SK-N-SH (cell line): ENCODE measurements at regions not wholly inside any gene's neighbourhood (a gene's known extent, or its start where the extent isn't known, plus 50 kb on each side); places are given as distances from the start of the nearest gene placed in this dataset.

Experiments used
- CTCF ChIA-PET: fragments of 300-600, 350-600 bp; formaldehyde crosslinking; extraction: SDS; loops from one replicate; lab custom pipeline; 2021; lab: Yijun Ruan, JAX
- POLR2A ChIA-PET: fragments of 350-600 bp; sonication (Branson Sonifier 250); formaldehyde crosslinking; extraction: SDS; loops from one replicate; lab custom pipeline; 2020; ENCODE audit warnings: antibody characterized with exemption, inconsistent platforms; lab: Yijun Ruan, JAX
- DNase-seq: peaks from one replicate; pipeline ENCODE4 v3.0.0; 2012
- H2AFZ ChIP-seq: fragments of 200-600 bp; sonication (generic); 2 replicates; pipeline ENCODE4 v1.8.1; 2016; ENCODE audit warnings: antibody characterized with exemption, mild to moderate bottlenecking, low read depth
- H3F3A ChIP-seq: fragments of 200-600 bp; sonication (generic); replicated peaks from 2 replicates; pipeline ENCODE3; 2016; ENCODE audit warnings: antibody characterized with exemption, mild to moderate bottlenecking; ENCODE audit not compliant: insufficient read depth
- H3K27ac ChIP-seq, 2 experiments: fragments of 200-500 bp in 1 of 2; fragments of 200-600 bp in 1 of 2; sonication (Bioruptor generic) in 1 of 2; sonication (generic), shearing (Covaris generic) in 1 of 2; 2 replicates each; pipeline versions ENCODE4 v1.5.1 to v1.6.1; 2014 to 2016; ENCODE audit warnings: low read depth in 2 of 2, inconsistent platforms in 1 of 2, low read length in 1 of 2, mild to moderate bottlenecking in 1 of 2, mixed read lengths in 1 of 2
- H3K27me3 ChIP-seq: fragments of 200-600 bp; sonication (generic), shearing (Covaris generic); 2 replicates; pipeline ENCODE4 v1.6.1; 2016; ENCODE audit warnings: mixed run types; ENCODE audit not compliant: insufficient read depth
- H3K36me3 ChIP-seq, 2 experiments: fragments of 200-500 bp in 1 of 2; fragments of 200-600 bp in 1 of 2; sonication (Bioruptor generic) in 1 of 2; sonication (generic) in 1 of 2; replicated peaks in 1 of 2; 2 replicates each; pipeline versions ENCODE3 to v1.5.1; 2014 to 2016; ENCODE audit warnings: low read length in 1 of 2, mild to moderate bottlenecking in 1 of 2; ENCODE audit not compliant: insufficient read depth in 2 of 2, control insufficient read depth in 1 of 2
- H3K4me1 ChIP-seq, 2 experiments: fragments of 200-500 bp in 1 of 2; fragments of 200-600 bp in 1 of 2; sonication (Bioruptor generic) in 1 of 2; sonication (generic), shearing (Covaris generic) in 1 of 2; 2 replicates each; pipeline versions ENCODE4 v1.5.1 to v1.6.1; 2014 to 2016; ENCODE audit warnings: low read depth in 1 of 2, low read length in 1 of 2, mixed run types in 1 of 2; ENCODE audit not compliant: insufficient read depth in 2 of 2, control insufficient read depth in 1 of 2
- H3K4me2 ChIP-seq: fragments of 200-600 bp; sonication (generic), shearing (Covaris generic); 2 replicates; pipeline ENCODE4 v1.6.1; 2017; ENCODE audit warnings: mixed run types
- H3K4me3 ChIP-seq, 2 experiments: fragments of 200-500 bp in 1 of 2; fragments of 200-600 bp in 1 of 2; sonication (Bioruptor generic) in 1 of 2; sonication (generic), shearing (Covaris generic) in 1 of 2; 2 replicates each; pipeline versions ENCODE4 v1.5.1 to v1.8.1; 2014 to 2016; ENCODE audit warnings: low read depth in 2 of 2, inconsistent platforms in 1 of 2, low read length in 1 of 2, mild to moderate bottlenecking in 1 of 2, mixed read lengths in 1 of 2, moderate library complexity in 1 of 2
- H3K79me2 ChIP-seq: fragments of 200-600 bp; sonication (generic); 2 replicates; pipeline ENCODE4 v1.8.1; 2017; ENCODE audit warnings: mild to moderate bottlenecking; ENCODE audit not compliant: insufficient read depth
- H3K9ac ChIP-seq: fragments of 200-600 bp; sonication (generic); 2 replicates; pipeline ENCODE4 v1.6.1; 2017; ENCODE audit warnings: mixed run types
- H3K9me2 ChIP-seq: fragments of 200-600 bp; sonication (generic); 2 replicates; pipeline ENCODE4 v1.6.1; 2017; ENCODE audit warnings: mixed run types
- H3K9me3 ChIP-seq: fragments of 200-600 bp; sonication (generic); 2 replicates; pipeline ENCODE4 v1.6.1; 2017; ENCODE audit warnings: mixed run types, mild to moderate bottlenecking, moderate library complexity
- H4K20me1 ChIP-seq: fragments of 200-600 bp; sonication (generic); 2 replicates; pipeline ENCODE4 v1.6.1; 2017; ENCODE audit warnings: mild to moderate bottlenecking, mixed run types; ENCODE audit not compliant: insufficient read depth
- FOXM1 ChIP-seq: IDR thresholded peaks from 2 replicates; pipeline ENCODE4 v1.4.0; 2012; ENCODE audit warnings: low read depth, mild to moderate bottlenecking
- POLR2AphosphoS5 ChIP-seq: IDR thresholded peaks from 2 replicates; pipeline ENCODE4 v1.6.1; 2012; ENCODE audit warnings: low read depth, low read length
- RCOR1 ChIP-seq: fragments of 150-350 bp; IDR thresholded peaks from 2 replicates; pipeline ENCODE4 v1.6.1; 2017; ENCODE audit warnings: antibody characterized with exemption, low read length
- TEAD4 ChIP-seq: IDR thresholded peaks from 2 replicates; pipeline ENCODE4 v1.4.0; 2012; ENCODE audit warnings: mild to moderate bottlenecking, borderline replicate concordance; ENCODE audit not compliant: insufficient read depth
- WGBS: methylation state at CpG from one replicate; pipeline ENCODE4 v1.1.6; 2017; ENCODE audit warnings: low lambda C conversion rate; 5-methylcytosine and 5-hydroxymethylcytosine counted together
- TF ChIP-seq, protein P1 (sequence below): IDR thresholded peaks from 2 replicates; pipeline ENCODE4 v1.4.0; 2012; ENCODE audit warnings: low read depth, borderline replicate concordance
- TF ChIP-seq, protein P2 (sequence below): fragments of 200-600 bp; sonication (generic); IDR thresholded peaks from 2 replicates; pipeline ENCODE4 v1.6.1; 2017; ENCODE audit warnings: antibody characterized with exemption, mild to moderate bottlenecking, moderate library complexity

DNA sequence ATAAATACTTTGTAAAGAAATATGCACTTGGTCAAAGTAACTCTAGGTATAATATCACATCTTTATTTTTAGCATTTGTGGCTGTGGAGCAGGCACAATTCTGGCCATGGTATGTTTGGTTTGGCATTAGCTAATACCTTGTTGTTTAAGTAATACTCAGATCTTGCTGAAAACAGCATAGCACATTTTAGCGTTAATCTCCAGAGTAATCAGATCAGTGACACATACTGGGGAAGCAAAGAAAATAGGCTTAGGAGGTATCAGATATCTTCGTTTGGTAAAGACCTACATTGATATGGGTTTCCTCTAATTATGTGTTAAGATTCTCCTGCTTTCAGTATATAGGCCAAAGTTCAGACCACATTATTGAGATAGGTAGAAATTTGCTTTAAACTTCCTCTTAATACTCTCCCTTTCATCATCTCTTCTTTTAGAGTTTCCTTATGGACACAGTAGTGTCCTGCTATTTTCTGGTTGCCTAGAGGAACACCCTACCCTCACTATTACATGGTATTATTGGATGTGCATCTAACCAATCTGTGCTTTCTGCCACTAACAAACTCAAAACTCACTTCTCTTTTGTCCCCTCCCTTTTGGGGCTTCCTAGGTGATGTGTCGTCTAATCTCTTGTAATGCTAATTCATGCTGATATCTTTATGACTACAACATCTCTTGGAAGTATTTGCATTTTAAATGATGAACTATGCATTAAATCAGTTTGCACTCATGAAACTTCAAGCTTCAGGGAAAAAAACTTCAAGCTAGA lies 437.3 kb upstream of the ADAMTSL1 start:
- Histone ChIP-seq H3K79me2 (no peaks in the 10 kb centered on the region), H3K9me2 (peaks cover 4% of the 10 kb centered on the region; the same call in 1 of the 2 replicates), H3K27me3 (no peaks in the 10 kb centered on the region; the same call in 1 of the 2 replicates), H3K27ac (no peak overlapping the region), H2AFZ (no peak overlapping the region), H3K9ac (no peak overlapping the region), H3K9me3 (no peaks in the 10 kb centered on the region), H3K36me3 (no peaks in the 10 kb centered on the region), H3F3A (no peaks in the 10 kb centered on the region), H4K20me1 (no peaks in the 10 kb centered on the region), H3K4me2 (no peak overlapping the region), H3K4me1 (no peaks in the 10 kb centered on the region), H3K4me3 (no peak overlapping the region)
- no peak for TF ChIP-seq RCOR1
- DNase-seq: no peak
- 6% methylated on average over 3 of the region's 3 CpGs for WGBS
- ChIA-PET CTCF (no interaction called here), POLR2A (no interaction called here)

DNA sequence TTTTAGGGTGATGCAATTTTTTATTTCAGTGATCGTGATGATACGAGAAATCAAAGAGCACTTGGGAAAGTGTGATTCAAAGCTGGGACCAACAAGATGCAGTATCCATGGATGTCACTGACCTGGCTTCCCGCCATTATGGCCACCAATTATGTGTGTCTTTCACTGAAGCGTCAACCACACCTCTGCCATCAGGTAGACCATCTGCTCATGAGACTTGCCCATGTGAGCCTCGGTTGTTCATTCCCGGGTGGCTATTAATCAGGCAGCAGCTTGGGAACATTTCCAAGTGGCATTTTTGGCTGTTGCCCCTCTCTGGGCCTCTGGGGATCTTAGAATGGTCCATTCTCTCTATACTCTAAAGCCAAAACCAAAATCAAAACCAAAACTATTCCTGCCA lies 436.0 kb upstream of the ADAMTSL1 start:
- DNase-seq: no peak
- H3K27ac ChIP-seq: no peak overlapping the region
- CTCF ChIA-PET: no interaction called here

DNA sequence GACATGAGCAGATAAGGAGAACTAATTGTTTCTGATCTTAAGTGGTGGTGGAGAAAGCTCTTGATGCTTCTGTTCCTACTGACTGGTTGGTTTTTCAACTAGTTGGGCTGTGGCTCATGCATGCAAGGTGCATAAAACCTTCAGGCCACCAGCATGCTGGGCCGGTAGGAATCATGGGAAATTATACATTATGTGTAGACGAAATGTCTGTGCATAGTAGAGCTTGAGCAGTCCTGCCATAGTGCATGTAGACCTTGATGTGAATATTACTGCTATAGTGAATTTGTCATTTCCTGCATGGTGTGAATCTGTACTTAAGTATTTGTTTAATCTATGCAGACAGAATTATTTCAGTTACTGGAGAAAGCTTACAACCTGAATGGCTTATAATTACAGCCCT lies 433.6 kb upstream of the ADAMTSL1 start:
- Histone ChIP-seq H3K9me3 (no peaks in the 10 kb centered on the region), H3K4me1 (no peaks in the 10 kb centered on the region), H2AFZ (no peak overlapping the region), H3K36me3 (no peaks in the 10 kb centered on the region), H3K27me3 (no peaks in the 10 kb centered on the region)
- POLR2A ChIA-PET: no interaction called here
- CTCF ChIA-PET: interaction anchor here (1.4 kb wide), 1 partner anchor 173 kb away, joined by 3 read pairs; no protein-coding TSS in a partner anchor
- DNase-seq: no peak
- TF ChIP-seq TEAD4 (no peak), FOXM1 (no peak), POLR2AphosphoS5 (no peak)
- TF ChIP-seq, protein P1, sequence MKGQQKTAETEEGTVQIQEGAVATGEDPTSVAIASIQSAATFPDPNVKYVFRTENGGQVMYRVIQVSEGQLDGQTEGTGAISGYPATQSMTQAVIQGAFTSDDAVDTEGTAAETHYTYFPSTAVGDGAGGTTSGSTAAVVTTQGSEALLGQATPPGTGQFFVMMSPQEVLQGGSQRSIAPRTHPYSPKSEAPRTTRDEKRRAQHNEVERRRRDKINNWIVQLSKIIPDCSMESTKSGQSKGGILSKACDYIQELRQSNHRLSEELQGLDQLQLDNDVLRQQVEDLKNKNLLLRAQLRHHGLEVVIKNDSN: no peak
- TF ChIP-seq, protein P2, sequence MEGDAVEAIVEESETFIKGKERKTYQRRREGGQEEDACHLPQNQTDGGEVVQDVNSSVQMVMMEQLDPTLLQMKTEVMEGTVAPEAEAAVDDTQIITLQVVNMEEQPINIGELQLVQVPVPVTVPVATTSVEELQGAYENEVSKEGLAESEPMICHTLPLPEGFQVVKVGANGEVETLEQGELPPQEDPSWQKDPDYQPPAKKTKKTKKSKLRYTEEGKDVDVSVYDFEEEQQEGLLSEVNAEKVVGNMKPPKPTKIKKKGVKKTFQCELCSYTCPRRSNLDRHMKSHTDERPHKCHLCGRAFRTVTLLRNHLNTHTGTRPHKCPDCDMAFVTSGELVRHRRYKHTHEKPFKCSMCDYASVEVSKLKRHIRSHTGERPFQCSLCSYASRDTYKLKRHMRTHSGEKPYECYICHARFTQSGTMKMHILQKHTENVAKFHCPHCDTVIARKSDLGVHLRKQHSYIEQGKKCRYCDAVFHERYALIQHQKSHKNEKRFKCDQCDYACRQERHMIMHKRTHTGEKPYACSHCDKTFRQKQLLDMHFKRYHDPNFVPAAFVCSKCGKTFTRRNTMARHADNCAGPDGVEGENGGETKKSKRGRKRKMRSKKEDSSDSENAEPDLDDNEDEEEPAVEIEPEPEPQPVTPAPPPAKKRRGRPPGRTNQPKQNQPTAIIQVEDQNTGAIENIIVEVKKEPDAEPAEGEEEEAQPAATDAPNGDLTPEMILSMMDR: no peak
- TF ChIP-seq, all 33 proteins: peak for 0
- no peak overlapping the region for H3K27ac ChIP-seq
- H3K79me2 ChIP-seq: no peaks in the 10 kb centered on the region
- H3K9me2 ChIP-seq: peaks cover 4% of the 10 kb centered on the region; the same call in 1 of the 2 replicates
- H3K4me3 ChIP-seq: no peak overlapping the region
- H3F3A ChIP-seq: no peaks in the 10 kb centered on the region
- H3K4me2 ChIP-seq: no peak overlapping the region
- no peaks in the 10 kb centered on the region for H4K20me1 ChIP-seq
- WGBS: 0% methylated on average over 2 of the region's 2 CpGs
- no peak overlapping the region for H3K9ac ChIP-seq

More for the DNA sequence above, 436.0 kb upstream of the ADAMTSL1 start:
- no peaks in the 10 kb centered on the region; the same call in 1 of the 2 replicates for H3K27me3 ChIP-seq
- POLR2A ChIA-PET: no interaction called here
- H3K4me2 ChIP-seq: no peak overlapping the region
- H3K9me2 ChIP-seq: peaks cover 4% of the 10 kb centered on the region; the same call in 1 of the 2 replicates
- no peak overlapping the region for H2AFZ ChIP-seq
- H3K9ac ChIP-seq: no peak overlapping the region
- H3K79me2 ChIP-seq: no peaks in the 10 kb centered on the region
- H3K4me1 ChIP-seq: no peaks in the 10 kb centered on the region
- H3K9me3 ChIP-seq: no peaks in the 10 kb centered on the region
- TF ChIP-seq, protein P1: no peak
- H4K20me1 ChIP-seq: no peaks in the 10 kb centered on the region
- no peak overlapping the region for H3K4me3 ChIP-seq
- WGBS: 6% methylated on average over 6 of the region's 6 CpGs
- H3K36me3 ChIP-seq: no peaks in the 10 kb centered on the region
- no peaks in the 10 kb centered on the region for H3F3A ChIP-seq
